K562 (cell line): ENCODE measurements at regions not wholly inside any gene's neighbourhood (a gene's known extent, or its start where the extent isn't known, plus 50 kb on each side); places are given as distances from the start of the nearest gene placed in this dataset.

Source experiments
- CHAMP1 ChIP-seq: fragments of 450-650 bp; IDR thresholded peaks from 2 replicates; pipeline ENCODE4 v1.6.1; 2016; ENCODE audit warnings: mild to moderate bottlenecking
- CTCF ChIP-seq, 3 experiments: IDR thresholded peaks in 2 of 3; conservative IDR thresholded peaks in 1 of 3; 2 replicates each; pipeline ENCODE4 v1.5.1; 2011 to 2012; ENCODE audit warnings: low read length in 3 of 3, mild to moderate bottlenecking in 3 of 3, control low read depth in 2 of 3, improper control_type of control experiment in 1 of 3, inconsistent platforms in 1 of 3, low read depth in 1 of 3, mixed read lengths in 1 of 3, moderate library complexity in 1 of 3; ENCODE audit not compliant: insufficient read depth in 2 of 3
- GABPB1 ChIP-seq: sonication (generic); formaldehyde crosslinking; IDR thresholded peaks from 2 replicates; pipeline ENCODE4 v1.8.0; 2022; ENCODE audit warnings: mild to moderate bottlenecking, missing genetic modification reagents
- SLC30A9 ChIP-seq: fragments of 250-450 bp; sonication (Bioruptor Pico); IDR thresholded peaks from 2 replicates; pipeline ENCODE4 v1.8.0; 2022; ENCODE audit warnings: mild to moderate bottlenecking, moderate library complexity
- TEAD4 ChIP-seq, 2 experiments: sonication (generic) in 1 of 2; formaldehyde crosslinking in 1 of 2; IDR thresholded peaks; 2 replicates each; pipeline versions ENCODE4 v1.6.1 to v1.8.0; 2012 to 2022; ENCODE audit warnings: borderline replicate concordance in 1 of 2, inconsistent platforms in 1 of 2, low read length in 1 of 2, mild to moderate bottlenecking in 1 of 2, missing genetic modification reagents in 1 of 2

DNA sequence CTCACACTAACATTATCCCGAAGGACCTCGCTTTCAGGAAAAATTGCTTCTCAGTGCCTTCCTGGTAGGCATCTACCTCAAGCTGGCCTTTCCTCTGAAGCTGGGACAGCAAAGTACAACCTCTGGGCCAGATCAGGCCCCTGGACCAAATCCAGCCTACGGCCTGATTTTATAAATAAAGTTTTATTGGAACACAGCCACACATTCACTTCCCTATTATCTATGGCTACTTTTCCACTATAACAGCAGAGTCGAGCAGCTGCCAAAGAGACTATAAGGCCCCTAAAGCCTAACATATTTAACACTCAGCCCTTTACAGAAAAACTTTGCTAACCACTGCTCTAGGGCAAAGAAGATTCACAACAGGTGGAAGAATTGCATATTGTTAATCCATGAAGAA is 554.3 kb downstream of the NTRK3 start:
- TF ChIP-seq SLC30A9 (CRISPR knock-in tag) (no peak), CTCF (IDR thresholded peaks at IDR 0.05 in 2 of 3, conservative IDR thresholded peaks at IDR 0.05 in 1 of 3; ENCODE audit: insufficient read depth in 2 of 3, low read depth in 1 of 3, low read length in 3 of 3) (no peak), CHAMP1 (no peak), TEAD4 (IDR thresholded peaks at IDR 0.05; ENCODE audit: low read length) (no peak), TEAD4 (CRISPR knock-in tag; IDR thresholded peaks at IDR 0.05; ENCODE audit: borderline replicate concordance) (no peak), GABPB1 (no peak)
